Effector CD8-positive, alpha-beta T cell (primary cell): ENCODE measurements at regions not wholly inside any gene's neighbourhood (a gene's known extent, or its start where the extent isn't known, plus 50 kb on each side); places are given as distances from the start of the nearest gene placed in this dataset.
"Not testable (repeated sequence)": the region's sequence is repeated elsewhere in the genome, so short reads cannot be mapped to it uniquely, and the experiment has no call there.

Experiments used
- DNase-seq: peaks from one replicate; lab custom pipeline; 2025; lab: John Stamatoyannopoulos, UW

GRCh38 chr7:9698375-9698774 is 1265.0 kb downstream of the NXPH1 start:
- no peak for DNase-seq

- no peak for DNase-seq
These were observed 1264.5 kb upstream of the PHF14 start for GRCh38 chr7:9709216-9709615.

- no peak for DNase-seq
These were observed 1262.3 kb upstream of the PHF14 start for GRCh38 chr7:9711259-9711918.

GRCh38 chr7:9718071-9718661 is 1255.5 kb upstream of the PHF14 start:
- no peak for DNase-seq

- no peak for DNase-seq
These were observed 1254.4 kb upstream of the PHF14 start for GRCh38 chr7:9719303-9719702.

- no peak for DNase-seq
These were observed 1254.0 kb upstream of the PHF14 start for GRCh38 chr7:9719721-9720120.

- not testable (repeated sequence) for DNase-seq
These were observed 1247.6 kb upstream of the PHF14 start for GRCh38 chr7:9725940-9726663.

- not testable (repeated sequence) for DNase-seq
These were observed 1246.9 kb upstream of the PHF14 start for GRCh38 chr7:9726811-9727210.

GRCh38 chr7:9727467-9727869 is 1246.2 kb upstream of the PHF14 start:
- DNase-seq: not testable (repeated sequence)

GRCh38 chr7:9728014-9728657 is 1245.5 kb upstream of the PHF14 start:
- DNase-seq: not testable (repeated sequence)

GRCh38 chr7:9752033-9752432 is 1221.6 kb upstream of the PHF14 start:
- DNase-seq: no peak

GRCh38 chr7:9761224-9761623 is 1212.4 kb upstream of the PHF14 start:
- no peak for DNase-seq

- DNase-seq: no peak
These were observed 1196.8 kb upstream of the PHF14 start for GRCh38 chr7:9776900-9777299.

GRCh38 chr7:9778367-9778766 is 1195.3 kb upstream of the PHF14 start:
- no peak for DNase-seq

GRCh38 chr7:9781710-9782109 is 1192.0 kb upstream of the PHF14 start:
- no peak for DNase-seq

- DNase-seq: no peak
These were observed 1191.4 kb upstream of the PHF14 start for GRCh38 chr7:9782275-9782674.

GRCh38 chr7:9785211-9785610 is 1188.5 kb upstream of the PHF14 start:
- DNase-seq: no peak

- no peak for DNase-seq
These were observed 1177.4 kb upstream of the PHF14 start for GRCh38 chr7:9796241-9796640.

GRCh38 chr7:9822458-9823290 is 1151.0 kb upstream of the PHF14 start:
- DNase-seq: no peak

GRCh38 chr7:9835199-9835598 is 1138.5 kb upstream of the PHF14 start:
- no peak for DNase-seq

- no peak for DNase-seq
These were observed 1137.0 kb upstream of the PHF14 start for GRCh38 chr7:9836671-9837070.

GRCh38 chr7:9842301-9842700 is 1131.4 kb upstream of the PHF14 start:
- DNase-seq: no peak
